ENCODE measurements at regions not wholly inside any gene's neighbourhood (a gene's known extent, or its start where the extent isn't known, plus 50 kb on each side); places are given as distances from the start of the nearest gene placed in this dataset.

DNA sequence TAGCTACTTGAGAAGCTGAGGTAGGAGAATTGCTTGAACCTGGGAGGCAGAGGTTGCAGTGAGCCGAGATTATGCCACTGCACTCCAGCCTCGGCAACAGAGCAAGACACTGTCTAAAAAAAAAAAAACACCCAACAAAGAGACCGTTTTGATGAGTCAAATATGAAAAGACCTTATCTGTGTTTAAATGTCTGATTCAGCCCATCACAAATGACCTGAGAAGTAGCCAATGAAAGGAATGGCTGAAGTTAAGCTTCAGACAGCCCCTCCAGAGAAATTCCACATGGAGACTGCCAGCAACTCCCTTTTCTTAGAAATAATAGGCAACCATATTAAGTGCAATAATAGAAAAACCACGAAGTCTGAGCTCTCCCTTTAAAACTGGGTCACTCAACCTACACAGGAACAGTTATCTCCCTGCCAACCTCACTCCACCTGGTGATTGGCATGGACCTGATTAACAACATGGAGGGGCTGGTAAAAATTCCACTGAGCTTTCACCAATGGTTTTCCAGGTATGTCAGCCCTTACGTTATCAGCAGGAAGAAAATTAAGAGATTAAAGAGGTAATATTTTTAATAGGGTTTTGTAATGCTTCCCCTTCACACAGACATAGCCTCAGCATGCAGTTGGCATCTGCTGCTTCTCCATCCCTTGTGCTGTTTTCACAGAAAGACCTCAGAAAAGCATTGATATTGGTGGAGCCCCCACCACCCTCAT, 238.1 kb upstream of the STT3B start:
- Histone ChIP-seq H3K4me3 (no peak overlapping the region), H3K4me1 (no peaks in the 10 kb centered on the region), H3K9me3 (peaks cover 0 to 5% of the 10 kb centered on the region in 2 donors), H3K27ac (no peak overlapping the region), H3K27me3 (no peaks in the 10 kb centered on the region), H3K36me3 (no peaks in the 10 kb centered on the region)
- intact Hi-C loops (cut with DNase I; ENCODE audit: low total_unique reads): no loop called here
- no peak for DNase-seq (ENCODE audit: low spot score in 2 of 2)
- TF ChIP-seq POLR2A (IDR thresholded peaks at IDR 0.05) (no peak), POLR2AphosphoS5 (IDR thresholded peaks at IDR 0.05) (no peak)
- TF ChIP-seq, protein P1, sequence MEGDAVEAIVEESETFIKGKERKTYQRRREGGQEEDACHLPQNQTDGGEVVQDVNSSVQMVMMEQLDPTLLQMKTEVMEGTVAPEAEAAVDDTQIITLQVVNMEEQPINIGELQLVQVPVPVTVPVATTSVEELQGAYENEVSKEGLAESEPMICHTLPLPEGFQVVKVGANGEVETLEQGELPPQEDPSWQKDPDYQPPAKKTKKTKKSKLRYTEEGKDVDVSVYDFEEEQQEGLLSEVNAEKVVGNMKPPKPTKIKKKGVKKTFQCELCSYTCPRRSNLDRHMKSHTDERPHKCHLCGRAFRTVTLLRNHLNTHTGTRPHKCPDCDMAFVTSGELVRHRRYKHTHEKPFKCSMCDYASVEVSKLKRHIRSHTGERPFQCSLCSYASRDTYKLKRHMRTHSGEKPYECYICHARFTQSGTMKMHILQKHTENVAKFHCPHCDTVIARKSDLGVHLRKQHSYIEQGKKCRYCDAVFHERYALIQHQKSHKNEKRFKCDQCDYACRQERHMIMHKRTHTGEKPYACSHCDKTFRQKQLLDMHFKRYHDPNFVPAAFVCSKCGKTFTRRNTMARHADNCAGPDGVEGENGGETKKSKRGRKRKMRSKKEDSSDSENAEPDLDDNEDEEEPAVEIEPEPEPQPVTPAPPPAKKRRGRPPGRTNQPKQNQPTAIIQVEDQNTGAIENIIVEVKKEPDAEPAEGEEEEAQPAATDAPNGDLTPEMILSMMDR (IDR thresholded peaks at IDR 0.05): no peak

DNA sequence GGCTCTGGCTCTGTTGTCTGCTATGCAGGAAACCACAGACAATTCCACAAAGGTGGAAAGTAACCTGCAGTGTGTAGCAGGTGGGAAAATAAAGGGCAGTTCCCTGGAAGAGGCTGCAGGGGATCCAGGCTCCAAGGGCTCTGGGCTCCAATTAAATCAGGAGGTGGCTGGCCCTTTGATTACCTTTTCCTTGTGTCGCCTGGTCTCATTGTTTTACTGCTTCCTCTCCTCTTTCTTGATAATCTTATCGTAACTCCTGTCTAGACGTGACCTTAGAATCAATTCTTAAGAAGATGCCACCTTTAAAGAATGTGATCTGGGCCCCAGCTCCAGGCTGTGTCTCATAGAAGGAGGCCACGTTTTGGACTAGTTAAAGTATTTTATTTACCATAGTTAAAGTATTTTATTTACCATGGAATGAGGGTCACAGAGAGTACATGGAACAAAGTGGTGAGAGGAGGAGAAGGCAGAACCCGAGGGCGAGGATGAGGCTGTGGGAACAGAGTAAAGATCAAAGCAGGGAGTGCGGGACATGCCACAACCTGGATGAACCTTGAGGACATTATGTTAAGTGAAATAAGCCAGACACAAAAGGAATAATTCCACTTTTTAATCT, 237.5 kb upstream of the STT3B start:
- no peak for DNase-seq (ENCODE audit: low spot score in 2 of 2)
- Histone ChIP-seq H3K4me3 (no peak overlapping the region), H3K9me3 (peaks cover 0 to 5% of the 10 kb centered on the region in 2 donors), H3K27ac (no peak overlapping the region), H3K36me3 (no peaks in the 10 kb centered on the region), H3K4me1 (no peaks in the 10 kb centered on the region), H3K27me3 (no peaks in the 10 kb centered on the region)
- intact Hi-C loops (cut with DNase I; ENCODE audit: low total_unique reads): no loop called here
- TF ChIP-seq POLR2AphosphoS5 (IDR thresholded peaks at IDR 0.05): no peak
- TF ChIP-seq POLR2A (IDR thresholded peaks at IDR 0.05): no peak
- TF ChIP-seq, protein P1 (IDR thresholded peaks at IDR 0.05): no peak

DNA sequence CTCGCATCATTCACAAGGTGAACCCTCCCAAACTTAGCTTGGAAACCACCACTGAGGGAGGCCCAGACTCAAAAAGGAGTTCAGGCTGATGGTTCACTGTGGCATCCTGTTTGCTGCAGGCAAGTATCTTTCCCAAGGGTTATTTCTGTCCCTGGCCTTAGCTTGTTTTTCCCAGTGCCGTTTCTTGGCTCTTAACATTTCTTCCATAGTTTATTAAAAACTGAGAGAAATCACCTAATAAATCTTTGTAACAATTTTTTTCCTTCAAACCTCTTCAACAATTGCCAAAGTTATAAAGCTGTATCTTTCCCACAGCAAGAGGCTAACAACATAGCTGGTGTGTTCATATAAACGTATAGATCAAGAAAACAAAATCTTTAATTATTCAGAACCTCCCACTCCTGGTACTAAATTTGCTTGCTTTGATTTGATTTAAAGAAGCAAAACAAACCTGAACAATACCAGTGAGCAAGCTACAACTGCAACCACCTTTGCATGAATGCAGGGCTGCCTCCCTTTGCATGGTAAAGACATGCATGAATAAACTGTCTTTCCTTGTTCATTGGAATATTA, 234.9 kb upstream of the STT3B start:
- TF ChIP-seq POLR2AphosphoS5 (IDR thresholded peaks at IDR 0.05) (no peak), POLR2A (IDR thresholded peaks at IDR 0.05) (no peak)
- TF ChIP-seq, protein P1 (IDR thresholded peaks at IDR 0.05): no peak
- Histone ChIP-seq H3K9me3 (peaks cover 0 to 5% of the 10 kb centered on the region in 2 donors), H3K4me3 (no peak overlapping the region), H3K36me3 (no peaks in the 10 kb centered on the region), H3K27me3 (no peaks in the 10 kb centered on the region), H3K27ac (no peak overlapping the region), H3K4me1 (no peaks in the 10 kb centered on the region)
- intact Hi-C loops (cut with DNase I; ENCODE audit: low total_unique reads): no loop called here
- DNase-seq (ENCODE audit: low spot score in 2 of 2): no peak

DNA sequence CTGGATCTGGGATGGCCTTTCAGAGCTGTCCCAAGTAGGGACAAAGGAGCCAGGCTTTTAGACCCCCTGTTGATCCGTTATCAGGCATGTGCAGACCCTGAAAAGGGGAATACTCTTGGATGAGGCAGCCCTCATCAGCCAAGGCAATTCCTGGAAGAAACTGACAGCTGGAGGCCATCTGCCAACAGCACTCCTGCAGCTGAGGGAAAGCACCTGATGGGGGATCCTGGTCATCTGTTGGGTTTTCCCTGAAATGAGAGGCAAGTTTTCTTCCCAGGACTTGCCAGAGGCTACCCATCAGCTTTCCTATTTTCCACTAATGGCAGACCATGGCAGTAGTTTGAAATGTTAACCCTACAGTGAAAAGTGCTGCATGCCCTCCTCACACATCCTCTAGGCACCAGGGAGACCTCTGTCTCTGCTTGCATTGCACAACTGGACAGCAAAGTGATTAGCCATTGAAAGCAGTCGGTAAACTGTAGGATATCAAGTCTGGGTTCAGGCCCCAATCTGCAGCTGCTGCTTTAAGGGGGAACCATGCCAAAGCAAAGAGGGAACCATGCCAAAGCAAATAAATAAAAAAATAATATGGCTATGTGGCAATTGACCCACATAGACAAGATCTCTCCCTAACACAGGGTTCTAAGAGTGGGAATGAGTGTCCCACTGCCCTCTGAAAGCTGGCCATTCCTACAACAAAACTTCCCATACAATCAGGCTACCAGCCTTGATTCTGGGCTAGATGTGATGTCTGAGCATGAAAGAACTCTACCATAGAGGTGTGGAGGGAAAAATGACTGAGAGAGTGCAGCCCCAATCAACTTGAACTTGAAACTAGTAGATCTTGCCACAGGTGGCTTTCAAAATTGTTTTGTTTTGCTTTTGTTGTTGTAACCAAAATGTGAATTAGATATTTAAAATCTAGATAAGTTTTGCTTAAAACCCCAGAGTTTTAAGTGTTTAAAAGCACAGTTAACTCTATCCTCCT, 232.0 kb upstream of the STT3B start:
- no peaks in the 10 kb centered on the region for H3K36me3 ChIP-seq
- no peak for DNase-seq (ENCODE audit: low spot score in 2 of 2)
- no peaks in the 10 kb centered on the region for H3K27me3 ChIP-seq
- no peaks in the 10 kb centered on the region for H3K4me1 ChIP-seq
- peaks cover 0 to 5% of the 10 kb centered on the region in 2 donors for H3K9me3 ChIP-seq
- H3K27ac ChIP-seq: no peak overlapping the region
- TF ChIP-seq POLR2AphosphoS5 (IDR thresholded peaks at IDR 0.05): no peak
- no peak for TF ChIP-seq POLR2A (IDR thresholded peaks at IDR 0.05)
- TF ChIP-seq, protein P1 (IDR thresholded peaks at IDR 0.05): no peak
- intact Hi-C loops (cut with DNase I; ENCODE audit: low total_unique reads): no loop called here
- no peak overlapping the region for H3K4me3 ChIP-seq

All from breast epithelium (tissue), 4 donors.